Spleen (tissue), 7 donors: ENCODE measurements at regions not wholly inside any gene's neighbourhood (a gene's known extent, or its start where the extent isn't known, plus 50 kb on each side); places are given as distances from the start of the nearest gene placed in this dataset.

Experiments
- CTCF ChIP-seq, 11 experiments: fragments of 200-600 bp in 7 of 11; fragments of 450-650 bp in 4 of 11; sonication (generic) in 4 of 11; IDR thresholded peaks in 8 of 11; conservative IDR thresholded peaks in 3 of 11; 1 replicate in 7 of 11; 2 replicates in 4 of 11; pipeline versions ENCODE4 v1.4.0 to v1.8.0; 2016 to 2021; ENCODE audit warnings: antibody characterized with exemption in 11 of 11, inconsistent platforms in 4 of 11, mild to moderate bottlenecking in 1 of 11
- POLR2AphosphoS5 ChIP-seq, 3 donors: sonication (generic); formaldehyde crosslinking; IDR thresholded peaks; one replicate each; pipeline ENCODE4 v1.5.1; 2017; ENCODE audit warnings: antibody characterized with exemption in 3 of 3
- donor health status: DM: no; HTN: no; CAD: no; lungs with moderate emphysema.
- donor health status: DM: no; HTN: no; CAD: no.
- donor health status: DM: no; HTN: no; CAD: no.

GRCh38 chr17:33436321-33436720 lies 143.2 kb upstream of the ASIC2 start:
- TF ChIP-seq CTCF (IDR thresholded peaks at IDR 0.05 in 8 of 11, conservative IDR thresholded peaks at IDR 0.05 in 3 of 11) (no peak), POLR2AphosphoS5 (IDR thresholded peaks at IDR 0.05) (no peak)
